Thoracic aorta (tissue), 2 donors: ENCODE measurements at regions not wholly inside any gene's neighbourhood (a gene's known extent, or its start where the extent isn't known, plus 50 kb on each side); places are given as distances from the start of the nearest gene placed in this dataset.
"Not testable (repeated sequence)": the region's sequence is repeated elsewhere in the genome, so short reads cannot be mapped to it uniquely, and the experiment has no call there.

ENCODE experiments used
- ATAC-seq: fragments of 150-250 bp; one replicate; pipeline ENCODE4 v1.8.0; 2017; ENCODE audit warnings: low read depth; ENCODE audit not compliant: insufficient number of reproducible peaks, low FRiP score
- DNase-seq: peaks from one replicate; pipeline ENCODE4 v3.0.0-alpha.2; 2020; ENCODE audit warnings: low spot score
- H3K27ac ChIP-seq, 2 donors: fragments of 200-600 bp; sonication (generic); 1 replicate in 1 of 2; 2 replicates in 1 of 2; pipeline ENCODE4 v1.5.1; 2016; ENCODE audit warnings: mild to moderate bottlenecking in 2 of 2, moderate library complexity in 2 of 2
- H3K27me3 ChIP-seq: fragments of 200-600 bp; sonication (generic); replicated peaks from 2 replicates; pipeline ENCODE4 v1.6.0; 2016; ENCODE audit warnings: mild to moderate bottlenecking; ENCODE audit not compliant: insufficient read depth
- H3K36me3 ChIP-seq: fragments of 200-600 bp; sonication (generic); one replicate; pipeline ENCODE4 v1.5.1; 2016
- H3K4me1 ChIP-seq, 2 donors: fragments of 200-600 bp; sonication (generic); 1 replicate in 1 of 2; 2 replicates in 1 of 2; pipeline versions ENCODE4 v1.5.1 to v1.6.0; 2016; ENCODE audit warnings: low read depth in 2 of 2, mild to moderate bottlenecking in 1 of 2; ENCODE audit not compliant: control insufficient read depth in 1 of 2
- H3K4me3 ChIP-seq: fragments of 200-600 bp; sonication (generic); 2 replicates; pipeline ENCODE4 v1.5.1; 2016; ENCODE audit warnings: mild to moderate bottlenecking
- H3K9me3 ChIP-seq: fragments of 200-600 bp; sonication (generic); 2 replicates; pipeline ENCODE4 v1.5.1; 2016
- CTCF ChIP-seq: fragments of 200-600 bp; sonication (generic); IDR thresholded peaks from one replicate; pipeline ENCODE4 v1.5.1; 2019; ENCODE audit warnings: antibody characterized with exemption

GRCh38 chr6:157748839-157749571 is 74.0 kb upstream of the SNX9 start:
- Histone ChIP-seq H3K27me3 (no peaks in the 10 kb centered on the region), H3K9me3 (no peaks in the 10 kb centered on the region), H3K4me3 (no peak overlapping the region), H3K27ac (no peak overlapping the region), H3K36me3 (no peaks in the 10 kb centered on the region), H3K4me1 (no peaks in the 10 kb centered on the region)
- TF ChIP-seq CTCF, result no peak
- DNase-seq (no peak), ATAC-seq (no peak)

DNA sequence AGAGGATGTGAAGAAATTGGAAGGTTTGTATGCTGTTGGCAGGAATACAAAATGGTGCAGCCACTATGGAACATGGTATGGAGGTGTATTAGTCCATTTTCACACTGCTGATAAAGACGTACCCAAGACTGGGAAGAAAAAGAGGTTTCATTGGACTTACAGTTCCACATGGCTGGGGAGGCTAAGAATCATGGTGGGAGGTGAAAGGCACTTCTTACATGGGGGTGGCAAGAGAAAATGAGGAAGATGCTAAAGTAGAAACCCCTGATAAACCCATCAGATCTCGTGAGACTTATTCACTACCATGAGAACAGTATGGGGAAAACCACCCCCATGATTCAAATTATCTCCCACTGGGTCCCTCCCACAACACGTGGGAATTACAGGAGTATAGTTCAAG is 72.1 kb upstream of the SNX9 start:
- not testable (repeated sequence) for H3K9me3 ChIP-seq, H3K4me1 ChIP-seq, DNase-seq, H3K4me3 ChIP-seq, H3K27me3 ChIP-seq, H3K36me3 ChIP-seq, H3K27ac ChIP-seq, ATAC-seq

GRCh38 chr6:157751547-157752200 is 71.4 kb upstream of the SNX9 start:
- Histone ChIP-seq H3K4me3 (no peak overlapping the region), H3K4me1 (peaks cover 3 to 5% of the 10 kb centered on the region in 2 donors), H3K9me3 (no peaks in the 10 kb centered on the region), H3K36me3 (no peaks in the 10 kb centered on the region), H3K27ac (no peak overlapping the region), H3K27me3 (no peaks in the 10 kb centered on the region)
- DNase-seq (no peak), ATAC-seq (no peak)
- TF ChIP-seq CTCF, result no peak

DNA sequence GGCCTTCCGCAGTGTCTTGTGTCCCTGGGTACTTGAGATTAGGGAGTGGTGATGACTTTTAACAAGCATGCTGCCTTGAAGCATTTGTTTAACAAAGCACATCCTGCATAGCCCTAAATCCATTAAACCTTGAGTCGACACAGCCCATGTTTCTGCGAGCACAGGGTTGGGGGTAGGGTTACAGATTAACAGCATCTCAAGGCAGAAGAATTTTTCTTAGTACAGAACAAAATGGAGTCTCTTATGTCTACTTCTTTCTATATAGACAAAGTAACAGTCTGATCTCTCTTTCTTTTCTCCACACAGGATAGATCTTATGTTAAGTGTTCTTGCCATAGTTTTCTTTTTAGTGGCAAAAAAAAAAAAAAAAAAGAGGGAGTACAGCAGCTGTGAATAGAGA is 70.2 kb upstream of the SNX9 start:
- ATAC-seq, H3K36me3 ChIP-seq, DNase-seq: not testable (repeated sequence)

GRCh38 chr6:157753291-157753690 is 69.8 kb upstream of the SNX9 start:
- TF ChIP-seq CTCF, result no peak
- Histone ChIP-seq H3K27me3 (no peaks in the 10 kb centered on the region), H3K9me3 (no peaks in the 10 kb centered on the region), H3K27ac (no peak overlapping the region), H3K36me3 (no peaks in the 10 kb centered on the region), H3K4me1 (peaks cover 6 to 16% of the 10 kb centered on the region in 2 donors), H3K4me3 (no peak overlapping the region)
- ATAC-seq (no peak), DNase-seq (no peak)

More for the DNA sequence above, 70.2 kb upstream of the SNX9 start:
- H3K27ac ChIP-seq, H3K9me3 ChIP-seq, H3K4me3 ChIP-seq, H3K27me3 ChIP-seq: not testable (repeated sequence)
- peaks cover 6 to 16% of the 10 kb centered on the region in 2 donors for H3K4me1 ChIP-seq

DNA sequence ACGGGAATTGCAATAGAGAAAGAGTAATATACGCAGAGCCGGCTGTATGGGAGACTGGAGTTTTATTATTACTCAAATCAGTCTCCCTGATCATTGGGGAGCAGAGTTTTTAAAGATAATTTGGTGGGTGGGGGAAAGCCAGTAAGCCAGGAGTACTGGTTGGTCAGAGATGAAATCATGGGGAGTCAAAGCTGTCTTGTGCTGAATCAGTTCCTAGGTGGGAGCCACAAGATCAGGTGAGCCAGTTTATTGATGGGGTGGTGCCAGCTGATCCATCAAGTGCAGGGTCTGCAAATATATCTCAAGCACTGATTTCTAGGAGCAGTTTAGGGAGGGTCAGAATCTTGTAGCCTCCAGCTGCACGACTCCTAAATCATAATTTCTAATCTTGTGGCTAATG is 69.2 kb upstream of the SNX9 start:
- H3K4me3 ChIP-seq, H3K27ac ChIP-seq, ATAC-seq, DNase-seq, H3K9me3 ChIP-seq, H3K27me3 ChIP-seq, H3K36me3 ChIP-seq: not testable (repeated sequence)
- peaks cover 6 to 16% of the 10 kb centered on the region in 2 donors for H3K4me1 ChIP-seq
